Astrocyte of the spinal cord (primary cell): ENCODE measurements at regions not wholly inside any gene's neighbourhood (a gene's known extent, or its start where the extent isn't known, plus 50 kb on each side); places are given as distances from the start of the nearest gene placed in this dataset.

Source experiments
- DNase-seq: peaks from one replicate; pipeline ENCODE4 v3.0.0; 2011; ENCODE audit warnings: low read depth, low spot score
- H3K4me3 ChIP-seq: 2 replicates; pipeline ENCODE4 v1.5.1; 2011; ENCODE audit warnings: low read depth, mild to moderate bottlenecking, low read length, moderate library complexity
- in situ Hi-C: cut with HindIII; loops from 2 replicates; pipeline ENCODE4 v1.10.0; 2017; ENCODE audit warnings: low sequenced_read_pairs
- TF ChIP-seq, protein P1 (sequence below): IDR thresholded peaks from 2 replicates; pipeline ENCODE4 v1.5.1; 2012; ENCODE audit warnings: low read depth, mild to moderate bottlenecking, low read length, inconsistent platforms

DNA sequence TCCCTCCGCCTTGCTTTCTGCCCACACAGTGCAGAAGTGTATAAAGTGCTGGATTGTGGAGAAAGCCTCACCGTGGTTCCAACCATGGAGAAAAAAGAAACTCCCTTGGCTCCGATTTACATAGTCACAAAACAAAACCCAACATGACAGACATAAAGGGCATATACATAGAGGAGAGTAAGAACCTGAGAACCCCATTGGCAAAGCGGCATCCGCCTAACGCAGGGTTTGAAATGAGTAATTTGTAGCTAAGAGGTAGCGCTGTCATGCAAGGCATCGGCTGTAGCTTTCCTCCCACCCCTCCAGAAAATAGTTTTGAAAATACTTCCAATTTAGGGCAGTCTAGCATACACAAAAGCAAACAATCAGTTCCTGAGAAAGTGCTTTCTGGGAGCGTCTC, 126.0 kb upstream of the NRBF2 start:
- in situ Hi-C loops: no loop called here
- DNase-seq: no peak
- TF ChIP-seq, protein P1, sequence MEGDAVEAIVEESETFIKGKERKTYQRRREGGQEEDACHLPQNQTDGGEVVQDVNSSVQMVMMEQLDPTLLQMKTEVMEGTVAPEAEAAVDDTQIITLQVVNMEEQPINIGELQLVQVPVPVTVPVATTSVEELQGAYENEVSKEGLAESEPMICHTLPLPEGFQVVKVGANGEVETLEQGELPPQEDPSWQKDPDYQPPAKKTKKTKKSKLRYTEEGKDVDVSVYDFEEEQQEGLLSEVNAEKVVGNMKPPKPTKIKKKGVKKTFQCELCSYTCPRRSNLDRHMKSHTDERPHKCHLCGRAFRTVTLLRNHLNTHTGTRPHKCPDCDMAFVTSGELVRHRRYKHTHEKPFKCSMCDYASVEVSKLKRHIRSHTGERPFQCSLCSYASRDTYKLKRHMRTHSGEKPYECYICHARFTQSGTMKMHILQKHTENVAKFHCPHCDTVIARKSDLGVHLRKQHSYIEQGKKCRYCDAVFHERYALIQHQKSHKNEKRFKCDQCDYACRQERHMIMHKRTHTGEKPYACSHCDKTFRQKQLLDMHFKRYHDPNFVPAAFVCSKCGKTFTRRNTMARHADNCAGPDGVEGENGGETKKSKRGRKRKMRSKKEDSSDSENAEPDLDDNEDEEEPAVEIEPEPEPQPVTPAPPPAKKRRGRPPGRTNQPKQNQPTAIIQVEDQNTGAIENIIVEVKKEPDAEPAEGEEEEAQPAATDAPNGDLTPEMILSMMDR: no peak
- no peak overlapping the region for H3K4me3 ChIP-seq

DNA sequence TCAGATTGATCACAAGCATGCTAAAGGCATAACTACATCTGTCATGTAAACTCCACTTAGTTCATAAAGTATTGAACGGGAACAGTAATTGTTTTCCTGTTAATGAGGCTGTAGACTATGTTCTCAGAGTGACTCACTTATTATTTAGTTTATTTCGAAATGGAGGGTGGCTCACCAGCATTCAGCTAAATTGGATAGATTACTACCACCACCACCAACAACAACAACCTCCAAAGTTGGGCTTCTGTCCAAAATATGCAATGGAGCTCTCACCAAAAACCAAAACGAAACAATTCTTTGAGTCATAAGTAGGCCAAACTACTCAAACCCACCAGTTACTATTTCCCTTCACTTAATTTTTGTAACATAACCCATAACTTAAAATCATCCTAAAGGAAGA, 127.9 kb upstream of the NRBF2 start:
- TF ChIP-seq, protein P1: no peak
- in situ Hi-C loops: no loop called here
- H3K4me3 ChIP-seq: no peak overlapping the region
- DNase-seq: peak; percentile 51

- no peak for DNase-seq
- H3K4me3 ChIP-seq: no peak overlapping the region
- TF ChIP-seq, protein P1: peak; percentile 16
- in situ Hi-C loops: no loop called here
Measured at GRCh38 chr10:63003816-63004453, 129.2 kb upstream of the NRBF2 start.

GRCh38 chr10:62996925-62997324, 136.2 kb upstream of the NRBF2 start:
- H3K4me3 ChIP-seq: no peak overlapping the region
- TF ChIP-seq, protein P1: no peak
- in situ Hi-C loops: no loop called here
- DNase-seq: no peak

DNA sequence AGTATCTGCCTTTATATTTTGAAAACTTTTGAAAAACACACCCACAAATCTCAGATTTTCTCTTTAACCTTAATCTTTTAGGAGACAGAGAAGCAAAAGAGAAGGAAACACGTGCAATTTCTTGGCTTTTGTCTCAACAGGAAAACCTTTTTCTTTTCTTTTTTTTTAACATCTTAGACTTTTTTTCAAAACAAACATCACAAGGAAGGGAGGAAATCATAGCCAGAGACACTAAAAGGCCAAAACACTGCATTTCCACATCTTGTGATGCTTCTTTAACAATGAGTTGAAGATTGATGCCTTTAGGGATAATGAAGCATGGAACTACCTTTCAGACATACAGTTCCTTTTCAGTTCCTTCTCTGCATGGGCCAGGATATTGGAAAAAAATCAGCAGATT, 136.6 kb upstream of the NRBF2 start:
- no peak overlapping the region for H3K4me3 ChIP-seq
- in situ Hi-C loops: no loop called here
- no peak for DNase-seq
- TF ChIP-seq, protein P1: no peak

- peak; percentile 18 for DNase-seq
- in situ Hi-C loops: no loop called here
- TF ChIP-seq, protein P1: no peak
- no peak overlapping the region for H3K4me3 ChIP-seq
Measured at GRCh38 chr10:62993121-62993520, 140.0 kb upstream of the NRBF2 start.

GRCh38 chr10:62992145-62992721, 140.9 kb upstream of the NRBF2 start:
- H3K4me3 ChIP-seq: no peak overlapping the region
- TF ChIP-seq, protein P1: no peak
- peak; percentile 48 for DNase-seq
- in situ Hi-C loops: no loop called here
